T-helper 2 cell treated with Interferon-gamma antibody and Interleukin-4, amounts not matched to agents 100 ng/mL and 5 ng/mL, for 36 hours (primary cell): ENCODE measurements at regions not wholly inside any gene's neighbourhood (a gene's known extent, or its start where the extent isn't known, plus 50 kb on each side); places are given as distances from the start of the nearest gene placed in this dataset.
"Not testable (repeated sequence)": the region's sequence is repeated elsewhere in the genome, so short reads cannot be mapped to it uniquely, and the experiment has no call there.

Source experiments
- intact Hi-C: fragments of 100-400 bp; cut with micrococcal nuclease; formaldehyde crosslinking; loops from one replicate; pipeline ENCODE4 v1.15.1; 2023

DNA sequence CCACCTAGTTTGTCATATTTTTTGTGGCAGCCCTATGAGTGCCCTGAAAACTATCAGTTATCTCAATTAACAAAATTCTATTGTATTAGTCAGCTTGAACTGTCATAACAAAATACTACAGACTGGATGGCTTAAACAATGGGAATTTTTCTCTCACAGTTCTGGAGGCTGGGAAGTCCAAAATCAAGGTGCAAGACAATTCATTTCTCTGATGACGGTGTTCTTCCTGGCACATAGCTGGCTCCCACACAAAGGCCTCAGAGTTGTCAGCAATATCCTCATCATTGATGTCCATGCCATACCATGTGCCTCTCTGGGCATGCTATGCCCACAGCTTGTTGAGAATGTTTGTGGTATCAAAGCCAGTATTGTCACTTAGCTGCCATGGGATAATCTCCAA, 691.9 kb downstream of the NR2F1-AS1 start:
- intact Hi-C loops: no loop called here

DNA sequence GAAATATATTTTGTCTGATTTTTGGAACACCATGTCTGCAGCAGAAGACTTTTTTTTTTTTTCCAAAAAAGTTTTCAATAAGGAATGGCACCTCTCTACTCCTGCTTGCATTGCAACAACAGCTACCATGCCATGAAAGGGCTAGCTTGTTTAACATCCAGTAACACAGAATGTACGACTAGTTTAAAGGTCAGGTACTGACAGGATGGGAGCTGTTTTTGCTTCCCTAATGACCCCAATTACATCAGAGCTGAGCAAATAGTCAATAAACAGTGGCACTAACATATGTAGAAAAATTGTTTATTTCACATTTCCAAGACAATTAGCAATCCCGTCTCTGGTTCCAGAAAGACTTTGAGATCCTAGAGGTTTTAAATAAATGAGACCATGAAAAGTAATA, 693.8 kb downstream of the NR2F1-AS1 start:
- intact Hi-C loops: no loop called here

DNA sequence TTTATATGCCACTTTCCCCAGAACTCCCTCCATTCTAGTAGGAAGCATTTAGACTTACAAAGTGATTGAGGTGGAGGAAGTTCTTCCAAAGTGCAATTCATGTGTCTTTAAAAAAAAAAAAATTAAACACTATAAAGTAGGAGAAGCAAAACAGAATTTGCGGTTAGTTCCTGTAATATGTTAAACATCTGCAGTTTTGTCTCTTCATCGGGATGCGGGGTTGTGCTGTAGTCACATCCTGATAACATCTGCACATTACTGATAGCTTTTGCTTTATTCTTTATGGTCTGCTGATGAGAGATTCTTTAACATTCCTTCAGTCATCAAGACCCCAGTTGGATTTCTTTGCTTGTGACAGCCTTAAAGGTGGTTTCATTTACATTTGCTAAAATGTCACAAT, 694.3 kb downstream of the NR2F1-AS1 start:
- intact Hi-C loops: no loop called here

GRCh38 chr5:92885950-92886349, 695.1 kb downstream of the NR2F1-AS1 start:
- intact Hi-C loops: no loop called here

DNA sequence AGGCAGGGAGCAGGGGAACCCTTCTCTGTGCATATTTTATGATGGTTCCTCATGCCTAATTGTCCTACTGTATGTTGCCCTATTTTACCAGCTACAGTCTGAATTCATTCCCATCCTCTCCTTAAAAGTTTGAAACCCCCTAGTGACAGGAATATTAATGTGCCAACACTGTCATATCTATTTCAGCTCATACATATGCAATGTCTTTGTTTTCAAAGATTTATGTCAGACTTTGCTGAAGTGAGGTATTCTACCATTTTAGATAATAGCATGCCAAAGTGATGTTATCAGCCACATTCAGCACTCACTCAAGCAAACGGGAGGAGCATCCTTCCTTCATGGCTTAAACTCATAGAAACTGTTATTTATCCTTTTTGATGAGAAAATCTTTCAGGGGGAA, 696.5 kb downstream of the NR2F1-AS1 start:
- intact Hi-C loops: no loop called here

DNA sequence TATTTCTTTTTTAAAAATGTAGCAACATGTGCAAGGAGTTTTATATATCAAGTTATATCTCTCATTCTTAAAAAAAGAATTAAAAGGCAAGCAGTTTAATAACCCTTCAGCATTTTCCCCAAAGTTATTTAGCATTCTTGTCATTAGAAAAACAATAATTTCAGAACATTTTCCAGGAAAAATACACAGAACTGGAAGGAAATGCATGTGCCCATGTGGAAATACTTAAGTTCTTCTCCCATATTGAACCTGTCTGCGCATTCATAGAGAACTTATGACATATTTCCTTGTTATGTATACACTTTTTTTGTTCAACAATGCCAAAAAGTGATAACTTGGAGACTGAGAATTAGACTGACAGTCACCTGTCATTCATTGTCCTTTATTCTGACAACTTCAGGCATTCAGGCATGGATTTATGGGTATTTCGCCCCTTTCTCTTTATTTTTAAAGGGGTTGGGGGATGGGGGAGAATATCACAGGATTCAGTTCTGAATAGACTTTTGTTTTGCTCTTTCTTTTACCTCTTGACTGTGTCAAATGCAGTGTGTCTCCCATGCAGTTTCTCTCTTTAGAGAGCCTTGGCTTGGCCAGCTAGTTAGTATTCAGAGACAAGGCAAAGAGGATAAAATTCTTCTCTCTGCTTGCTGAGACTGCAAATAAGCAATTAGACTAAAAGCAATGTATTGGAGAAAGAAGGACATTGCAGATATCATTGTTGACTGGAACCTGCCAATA, 701.0 kb downstream of the NR2F1-AS1 start:
- intact Hi-C loops: no loop called here

DNA sequence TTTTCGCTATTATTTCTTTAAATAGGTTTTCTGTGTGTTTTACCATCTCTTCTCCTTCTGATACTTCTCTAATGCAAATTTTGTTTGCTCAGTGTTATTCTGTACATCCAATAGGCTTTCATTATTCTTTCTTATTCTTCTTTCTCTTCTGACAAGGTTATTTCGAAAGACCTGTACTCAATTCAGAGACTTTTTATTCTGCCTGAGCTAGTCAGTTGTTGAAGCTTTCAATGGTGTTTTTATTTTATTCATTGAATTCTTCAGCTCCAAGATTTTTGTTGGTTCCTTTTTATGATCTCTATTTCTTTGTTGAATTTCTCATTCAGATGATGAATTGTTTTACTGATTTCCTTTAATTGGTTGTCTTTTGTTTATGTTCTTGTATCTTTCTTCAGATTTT, 706.2 kb downstream of the NR2F1-AS1 start:
- intact Hi-C loops: no loop called here

GRCh38 chr5:92868442-92868841, 712.6 kb downstream of the NR2F1-AS1 start:
- intact Hi-C loops: no loop called here

DNA sequence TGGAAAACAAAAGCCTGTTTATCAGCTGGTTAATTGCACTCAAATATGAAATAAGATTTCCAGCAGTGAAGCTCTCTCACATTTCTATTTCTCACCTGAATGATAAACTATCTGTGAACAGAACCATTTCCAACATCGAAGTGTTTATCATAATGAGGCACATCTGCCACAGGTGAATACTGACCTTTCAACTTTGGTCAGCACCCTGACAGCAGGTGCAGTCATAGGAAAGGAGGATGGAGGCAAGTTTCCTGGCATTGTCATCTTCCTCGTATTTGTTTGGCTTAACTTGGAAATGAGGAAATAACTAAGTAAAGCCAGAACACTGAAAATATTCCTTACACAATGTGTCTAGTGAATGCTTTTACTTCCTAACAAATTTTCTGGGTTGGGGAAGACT, 716.4 kb downstream of the NR2F1-AS1 start:
- intact Hi-C loops: no loop called here

DNA sequence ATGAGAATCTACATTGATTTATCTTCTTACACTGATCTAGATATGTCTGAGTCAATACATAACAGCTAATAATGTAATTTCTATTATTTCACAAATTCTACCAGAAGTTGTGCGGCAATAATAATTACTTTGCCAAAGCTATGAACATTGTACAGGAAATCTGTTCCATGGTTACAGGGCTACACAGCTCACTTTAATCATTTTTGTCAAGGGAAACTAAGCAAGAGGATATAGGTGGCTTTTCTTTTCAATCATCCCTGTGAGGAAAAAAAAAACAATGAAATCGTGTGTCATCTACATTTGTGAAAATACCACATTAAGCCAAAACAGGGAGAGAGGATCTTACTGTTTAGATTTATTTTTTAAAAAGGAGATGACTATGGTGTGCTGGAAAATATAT, 717.4 kb downstream of the NR2F1-AS1 start:
- intact Hi-C loops: no loop called here

DNA sequence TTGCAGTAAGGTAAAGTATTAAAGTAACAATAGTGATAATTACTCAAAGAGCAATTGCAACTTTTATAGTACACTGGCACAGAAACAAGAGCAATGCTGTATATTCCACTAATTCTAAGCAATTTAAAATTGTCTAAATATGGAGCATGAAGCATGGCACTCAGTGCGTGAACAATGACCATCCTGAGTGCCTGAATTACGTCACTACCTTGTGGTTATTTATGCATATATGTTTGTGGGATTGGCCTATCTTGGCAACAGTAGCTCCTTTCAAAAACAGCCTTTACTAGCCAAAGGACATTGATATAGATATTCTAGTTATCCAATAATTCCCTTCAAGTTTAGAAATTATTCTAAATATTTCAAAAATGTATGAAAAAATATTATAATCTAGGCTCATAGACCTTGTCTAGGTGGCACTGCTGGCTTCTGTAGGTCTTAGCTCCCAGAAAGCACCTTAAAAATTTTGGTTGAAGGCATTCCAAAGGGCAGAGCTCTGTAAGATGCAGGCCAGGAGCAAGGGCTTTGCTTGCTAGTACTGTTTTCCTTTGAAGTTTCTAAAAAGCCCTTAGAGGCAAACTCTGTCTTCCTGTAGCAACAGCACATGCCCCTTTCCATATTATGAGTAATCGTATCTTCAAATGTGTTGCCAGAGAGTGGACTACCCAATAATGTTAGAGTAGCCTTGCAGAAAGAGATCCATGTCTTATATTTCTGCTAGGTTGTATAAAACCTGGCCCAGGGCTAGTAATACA, 719.3 kb downstream of the NR2F1-AS1 start:
- intact Hi-C loops: no loop called here

- intact Hi-C loops: no loop called here
These were observed 721.0 kb downstream of the NR2F1-AS1 start for GRCh38 chr5:92860061-92860460.

DNA sequence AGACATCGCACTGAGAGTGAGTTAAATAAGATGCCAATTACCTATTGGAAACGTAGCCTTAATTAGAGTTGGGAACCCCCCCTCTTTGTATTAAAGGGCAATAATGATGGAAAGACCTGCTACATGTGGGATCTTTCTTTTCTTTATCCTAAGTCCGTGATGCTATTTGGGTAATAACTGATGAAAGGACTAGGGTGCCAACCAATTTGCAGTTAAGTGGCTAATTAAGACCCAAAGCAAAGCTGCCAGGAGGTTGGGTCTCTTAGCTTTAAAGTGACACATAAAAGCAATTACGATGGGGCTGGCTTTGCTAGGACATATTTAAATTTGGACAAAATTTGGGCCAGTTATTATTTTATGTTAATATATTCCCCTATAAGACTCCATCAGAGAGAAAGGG, 728.8 kb downstream of the NR2F1-AS1 start:
- intact Hi-C loops: no loop called here

DNA sequence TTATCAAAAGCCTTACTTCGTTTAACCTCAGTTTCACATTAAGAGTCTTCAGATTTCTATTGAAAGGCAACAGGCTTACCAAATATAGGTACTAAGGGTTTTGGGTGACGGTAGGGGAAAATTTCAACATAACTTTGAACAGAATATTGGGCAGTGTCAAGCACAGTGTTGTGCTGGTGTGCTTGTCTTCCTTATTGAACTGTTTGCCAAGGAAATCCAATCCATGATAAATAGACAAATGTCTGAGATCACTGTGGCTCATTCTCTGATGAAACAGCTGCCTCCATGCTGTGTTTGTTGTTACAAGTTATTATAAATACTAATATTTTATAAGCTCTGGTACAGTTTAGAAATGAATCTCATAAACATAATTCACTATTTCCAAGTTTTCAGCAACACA, 730.1 kb downstream of the NR2F1-AS1 start:
- intact Hi-C loops: no loop called here

GRCh38 chr5:92849756-92850155, 731.3 kb downstream of the NR2F1-AS1 start:
- intact Hi-C loops: no loop called here

- intact Hi-C loops: no loop called here
These were observed 739.3 kb downstream of the NR2F1-AS1 start for GRCh38 chr5:92841604-92842155.

GRCh38 chr5:92838253-92838652, 742.8 kb downstream of the NR2F1-AS1 start:
- intact Hi-C loops: no loop called here

GRCh38 chr5:92836855-92837755, 743.9 kb downstream of the NR2F1-AS1 start:
- intact Hi-C loops: no loop called here

GRCh38 chr5:92835712-92836111, 745.3 kb downstream of the NR2F1-AS1 start:
- intact Hi-C loops: no loop called here

DNA sequence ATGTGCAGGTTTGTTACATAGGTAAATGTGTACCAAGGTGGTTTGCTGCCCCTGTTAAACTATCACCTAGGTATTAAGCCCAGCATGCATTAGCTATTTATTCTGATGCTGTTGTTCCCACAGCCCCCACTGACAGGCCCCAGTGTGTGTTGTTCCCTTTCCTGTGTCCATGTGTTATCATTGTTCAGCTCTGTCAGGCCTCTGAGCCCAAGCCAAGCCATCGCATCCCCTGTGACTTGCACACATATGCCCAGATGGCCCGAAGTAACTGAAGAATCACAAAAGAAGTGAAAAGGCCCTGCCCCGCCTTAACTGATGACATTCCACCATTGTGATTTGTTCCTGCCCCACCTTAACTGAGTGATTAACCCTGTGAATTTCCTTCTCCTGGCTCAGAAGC, 757.5 kb downstream of the NR2F1-AS1 start:
- intact Hi-C loops: not testable (repeated sequence)

DNA sequence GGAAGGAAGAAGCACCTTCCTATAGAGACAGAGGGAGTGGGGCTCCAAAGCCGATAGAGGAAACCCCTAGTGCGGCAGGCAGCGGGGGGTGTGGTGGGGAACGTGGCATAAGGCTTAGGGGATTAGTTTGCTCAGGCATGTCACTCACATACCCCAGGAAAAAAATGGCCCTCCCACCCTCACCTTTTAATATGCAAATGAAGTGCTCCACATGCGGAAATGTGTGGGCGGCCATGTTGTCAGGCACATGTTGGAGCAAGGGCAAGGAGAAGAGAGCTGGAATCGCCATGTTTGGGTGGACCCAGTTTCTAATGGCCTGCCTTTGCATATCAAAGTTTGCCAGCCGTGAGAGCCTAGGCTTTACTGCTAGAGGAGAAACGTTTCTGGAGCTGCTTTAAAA, 758.8 kb downstream of the NR2F1-AS1 start:
- intact Hi-C loops: no loop called here
